ENCODE measurements at regions not wholly inside any gene's neighbourhood (a gene's known extent, or its start where the extent isn't known, plus 50 kb on each side); places are given as distances from the start of the nearest gene placed in this dataset.
A peak's percentile ranks its signal among the peaks of the same experiment; 100 is the strongest.

DNA sequence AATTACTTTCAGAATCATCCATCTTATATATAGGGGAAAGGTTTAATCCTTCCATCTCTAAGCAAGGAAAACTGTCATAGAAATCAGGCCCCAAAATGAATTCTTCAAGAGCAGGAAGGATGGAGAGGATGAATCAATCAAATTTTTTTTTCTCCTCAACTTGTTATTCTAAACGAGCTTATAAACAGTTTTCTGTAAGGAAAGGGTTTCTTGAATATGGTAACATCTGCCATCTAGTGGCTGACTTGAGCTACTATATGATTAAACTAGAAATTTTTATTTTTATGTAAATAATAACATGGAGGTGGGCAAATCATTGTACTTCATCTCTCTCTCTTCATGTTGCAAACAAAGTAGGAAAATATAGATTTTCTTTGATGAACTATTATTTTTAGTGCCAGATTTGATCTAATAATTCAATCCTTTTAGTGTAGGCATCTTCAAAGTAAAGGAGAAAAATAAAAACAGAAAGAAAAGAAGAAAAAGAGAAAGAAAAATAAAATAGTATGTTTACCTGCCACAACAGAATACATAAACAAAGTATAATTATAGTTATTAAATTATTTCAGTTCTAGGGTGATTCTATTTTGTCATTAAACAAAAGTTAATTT, 146.6 kb downstream of the SERPINI1 start:
- TF ChIP-seq, protein P1, sequence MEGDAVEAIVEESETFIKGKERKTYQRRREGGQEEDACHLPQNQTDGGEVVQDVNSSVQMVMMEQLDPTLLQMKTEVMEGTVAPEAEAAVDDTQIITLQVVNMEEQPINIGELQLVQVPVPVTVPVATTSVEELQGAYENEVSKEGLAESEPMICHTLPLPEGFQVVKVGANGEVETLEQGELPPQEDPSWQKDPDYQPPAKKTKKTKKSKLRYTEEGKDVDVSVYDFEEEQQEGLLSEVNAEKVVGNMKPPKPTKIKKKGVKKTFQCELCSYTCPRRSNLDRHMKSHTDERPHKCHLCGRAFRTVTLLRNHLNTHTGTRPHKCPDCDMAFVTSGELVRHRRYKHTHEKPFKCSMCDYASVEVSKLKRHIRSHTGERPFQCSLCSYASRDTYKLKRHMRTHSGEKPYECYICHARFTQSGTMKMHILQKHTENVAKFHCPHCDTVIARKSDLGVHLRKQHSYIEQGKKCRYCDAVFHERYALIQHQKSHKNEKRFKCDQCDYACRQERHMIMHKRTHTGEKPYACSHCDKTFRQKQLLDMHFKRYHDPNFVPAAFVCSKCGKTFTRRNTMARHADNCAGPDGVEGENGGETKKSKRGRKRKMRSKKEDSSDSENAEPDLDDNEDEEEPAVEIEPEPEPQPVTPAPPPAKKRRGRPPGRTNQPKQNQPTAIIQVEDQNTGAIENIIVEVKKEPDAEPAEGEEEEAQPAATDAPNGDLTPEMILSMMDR (IDR thresholded peaks at IDR 0.05; ENCODE audit: extremely low read depth in 1 of 2, insufficient read depth in 1 of 2, low read depth in 1 of 2, low read length in 2 of 2), result peak; percentile 27 to 39
- TF ChIP-seq POLR2AphosphoS5 (IDR thresholded peaks at IDR 0.05; ENCODE audit: insufficient read depth, low read depth, low read length), result no peak

All from endothelial cell of umbilical vein (primary cell).